ENCODE measurements at regions not wholly inside any gene's neighbourhood (a gene's known extent, or its start where the extent isn't known, plus 50 kb on each side); places are given as distances from the start of the nearest gene placed in this dataset.

GRCh38 chr22:42217752-42218280 is 52.6 kb downstream of the TCF20 start:
- H3K4me2 ChIP-seq, result peak overlapping the region; percentile 24
- no peak for DNase-seq (ENCODE audit: low spot score)
- WGBS (ENCODE audit: low lambda C conversion rate, missing lambda C conversion rate), result 57% methylated on average over 4 of the region's 4 CpGs
- H3K4me1 ChIP-seq (ENCODE audit: insufficient read depth), result peaks cover 24% of the 10 kb centered on the region
- H3K36me3 ChIP-seq (replicated peaks; ENCODE audit: insufficient read depth, low read depth), result no peaks in the 10 kb centered on the region
- peaks cover 60% of the 10 kb centered on the region for H4K20me1 ChIP-seq (ENCODE audit: insufficient read depth, poor library complexity, severe bottlenecking)
- H3K79me2 ChIP-seq, result peaks cover 83% of the 10 kb centered on the region
- H3K27ac ChIP-seq, result peak overlapping the region; percentile 74
- no peak overlapping the region for H2AFZ ChIP-seq
- TF ChIP-seq CTCF (IDR thresholded peaks at IDR 0.05; ENCODE audit: poor library complexity) (no peak), EZH2phosphoT487 (IDR thresholded peaks at IDR 0.05; ENCODE audit: low read depth, severe bottlenecking, unreplicated experiment) (no peak), EZH2 (IDR thresholded peaks at IDR 0.05; ENCODE audit: borderline replicate concordance) (no peak)
- no peaks in the 10 kb centered on the region for H3K9me2 ChIP-seq (replicated peaks; ENCODE audit: insufficient read depth)
- H3K9me3 ChIP-seq (ENCODE audit: low read depth), result no peaks in the 10 kb centered on the region
- no peak overlapping the region for H3K4me3 ChIP-seq
- H3K27me3 ChIP-seq, result no peaks in the 10 kb centered on the region

- H3K4me2 ChIP-seq, result peak overlapping the region; percentile 24
- peaks cover 18% of the 10 kb centered on the region for H3K4me1 ChIP-seq (ENCODE audit: insufficient read depth)
- no peaks in the 10 kb centered on the region for H3K27me3 ChIP-seq
- no peak overlapping the region for H3K4me3 ChIP-seq
- H3K9me3 ChIP-seq (ENCODE audit: low read depth), result no peaks in the 10 kb centered on the region
- H3K27ac ChIP-seq, result peak overlapping the region; percentile 74
- H3K36me3 ChIP-seq (replicated peaks; ENCODE audit: insufficient read depth, low read depth), result no peaks in the 10 kb centered on the region
- H3K79me2 ChIP-seq, result peaks cover 80% of the 10 kb centered on the region
- H4K20me1 ChIP-seq (ENCODE audit: insufficient read depth, poor library complexity, severe bottlenecking), result peaks cover 53% of the 10 kb centered on the region
- TF ChIP-seq CTCF (IDR thresholded peaks at IDR 0.05; ENCODE audit: poor library complexity) (no peak), EZH2 (IDR thresholded peaks at IDR 0.05; ENCODE audit: borderline replicate concordance) (no peak), EZH2phosphoT487 (IDR thresholded peaks at IDR 0.05; ENCODE audit: low read depth, severe bottlenecking, unreplicated experiment) (no peak)
- H3K9me2 ChIP-seq (replicated peaks; ENCODE audit: insufficient read depth), result no peaks in the 10 kb centered on the region
- 58% methylated on average over 3 of the region's 3 CpGs for WGBS (ENCODE audit: low lambda C conversion rate, missing lambda C conversion rate)
- DNase-seq (ENCODE audit: low spot score), result peak; percentile 33
- no peak overlapping the region for H2AFZ ChIP-seq
Measured at GRCh38 chr22:42217019-42217751, 53.3 kb downstream of the TCF20 start.

DNA sequence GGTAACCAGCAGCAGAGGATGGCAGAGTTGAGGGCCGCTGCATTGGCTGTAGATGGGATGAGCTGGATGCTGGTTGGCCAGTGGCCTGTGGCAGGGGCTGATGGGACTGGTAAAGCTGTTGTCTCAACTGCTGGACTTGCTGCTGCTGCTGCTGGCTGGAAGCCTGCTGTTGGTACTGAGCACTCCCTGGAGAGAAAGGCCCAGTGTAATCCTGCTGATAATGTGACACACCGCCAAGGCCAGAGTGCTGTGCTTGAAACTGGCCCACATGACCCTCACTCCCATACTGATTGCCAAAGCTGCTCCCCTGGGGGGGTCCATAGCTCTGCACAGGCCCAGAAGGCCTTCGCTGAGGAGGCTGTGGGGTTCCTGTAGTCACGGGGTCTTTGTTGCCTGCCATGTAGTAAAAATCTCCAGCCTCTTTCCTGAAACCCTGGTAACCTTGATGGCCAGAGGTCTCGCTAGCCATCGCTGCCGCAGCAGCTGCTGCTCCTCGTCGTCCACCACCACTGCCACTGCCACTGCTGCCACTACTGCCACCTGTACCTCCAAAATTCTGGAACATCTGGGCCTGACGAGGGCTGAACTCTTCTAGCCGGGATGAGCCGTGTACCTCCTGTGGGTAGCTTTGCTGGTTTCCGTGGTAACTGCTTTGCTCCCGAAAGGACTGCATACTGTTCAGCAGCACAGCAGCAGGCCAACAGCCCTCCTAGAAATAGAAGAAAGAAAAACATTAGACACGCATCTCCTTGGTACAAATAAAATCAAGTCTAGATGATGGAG is 55.6 kb downstream of the TCF20 start:
- H2AFZ ChIP-seq, result no peak overlapping the region
- H3K4me2 ChIP-seq, result no peak overlapping the region
- peaks cover 14% of the 10 kb centered on the region for H3K4me1 ChIP-seq (ENCODE audit: insufficient read depth)
- WGBS (ENCODE audit: low lambda C conversion rate, missing lambda C conversion rate), result 92% methylated on average over 15 of the region's 15 CpGs
- H3K27me3 ChIP-seq, result no peaks in the 10 kb centered on the region
- H3K4me3 ChIP-seq, result no peak overlapping the region
- TF ChIP-seq EZH2 (IDR thresholded peaks at IDR 0.05; ENCODE audit: borderline replicate concordance), result no peak
- TF ChIP-seq EZH2phosphoT487 (IDR thresholded peaks at IDR 0.05; ENCODE audit: low read depth, severe bottlenecking, unreplicated experiment), result no peak
- no peak for TF ChIP-seq CTCF (IDR thresholded peaks at IDR 0.05; ENCODE audit: poor library complexity)
- H3K9me2 ChIP-seq (replicated peaks; ENCODE audit: insufficient read depth), result no peaks in the 10 kb centered on the region
- H3K9me3 ChIP-seq (ENCODE audit: low read depth), result no peaks in the 10 kb centered on the region
- peaks cover 36% of the 10 kb centered on the region for H4K20me1 ChIP-seq (ENCODE audit: insufficient read depth, poor library complexity, severe bottlenecking)
- peaks cover 71% of the 10 kb centered on the region for H3K79me2 ChIP-seq
- no peak for DNase-seq (ENCODE audit: low spot score)
- H3K27ac ChIP-seq, result no peak overlapping the region
- no peaks in the 10 kb centered on the region for H3K36me3 ChIP-seq (replicated peaks; ENCODE audit: insufficient read depth, low read depth)
